Lung (tissue), 11 donors: ENCODE measurements at regions not wholly inside any gene's neighbourhood (a gene's known extent, or its start where the extent isn't known, plus 50 kb on each side); places are given as distances from the start of the nearest gene placed in this dataset.

Experiments used
- ATAC-seq: fragments of 200-7000 bp; cut with Tn5 transposase; one replicate; pipeline ENCODE4 v1.9.1; 2020; ENCODE audit warnings: moderate number of reproducible peaks; ENCODE audit not compliant: insufficient read depth, low FRiP score
- DNase-seq, 3 donors: peaks; one replicate each; pipeline ENCODE4 v3.0.0-alpha.2; 2013 to 2017
- H3K27ac ChIP-seq, 2 donors: one replicate each; pipeline ENCODE4 v1.5.1; 2013; ENCODE audit warnings: mild to moderate bottlenecking in 2 of 2, moderate library complexity in 2 of 2, control low read depth in 1 of 2, inconsistent platforms in 1 of 2, low read depth in 1 of 2, low read length in 1 of 2
- H3K27me3 ChIP-seq, 3 donors: one replicate each; pipeline ENCODE4 v1.5.1; 2013; ENCODE audit warnings: low read length in 2 of 3; ENCODE audit not compliant: control insufficient read depth in 3 of 3, insufficient read depth in 3 of 3
- H3K36me3 ChIP-seq, 4 donors: one replicate each; pipeline ENCODE4 v1.5.1; 2013; ENCODE audit warnings: low read length in 4 of 4, mild to moderate bottlenecking in 1 of 4, moderate library complexity in 1 of 4; ENCODE audit not compliant: control insufficient read depth in 4 of 4, insufficient read depth in 4 of 4
- H3K4me1 ChIP-seq, 5 donors: one replicate each; pipeline ENCODE4 v1.5.1; 2013; ENCODE audit warnings: low read length in 5 of 5, mild to moderate bottlenecking in 2 of 5, moderate library complexity in 1 of 5; ENCODE audit not compliant: control insufficient read depth in 5 of 5, insufficient read depth in 5 of 5
- H3K4me3 ChIP-seq: one replicate; pipeline ENCODE4 v1.5.1; 2013; ENCODE audit warnings: mild to moderate bottlenecking, control low read depth, moderate library complexity
- H3K9ac ChIP-seq, 2 donors: one replicate each; pipeline ENCODE4 v1.5.1; 2013; ENCODE audit warnings: low read length in 2 of 2, control low read depth in 1 of 2; ENCODE audit not compliant: insufficient read depth in 1 of 2
- H3K9me3 ChIP-seq, 4 donors: one replicate each; pipeline ENCODE4 v1.5.1; 2013; ENCODE audit warnings: low read length in 3 of 4, mild to moderate bottlenecking in 1 of 4, moderate library complexity in 1 of 4; ENCODE audit not compliant: control insufficient read depth in 4 of 4, insufficient read depth in 3 of 4
- CTCF ChIP-seq: IDR thresholded peaks from 2 replicates; pipeline ENCODE4 v1.5.1; 2012; ENCODE audit warnings: mild to moderate bottlenecking; ENCODE audit errors: control extremely low read depth, extremely low read depth
- WGBS, 2 donors: extraction: QIAGEN DNeasy Blood & Tissue Kit; methylation state at CpG; one replicate each; pipeline ENCODE4 v1.1.7; 2013; 5-methylcytosine and 5-hydroxymethylcytosine counted together
- donor health status: control.
- donor health status: control.
- donor health status: Bipolar disorder and iron deficiency.
- donor health status: healthy.
- donor health status: DM: yes; HTN: yes; CAD: no.

- DNase-seq (no peak), ATAC-seq (no peak)
- Histone ChIP-seq H3K36me3 (no peaks in the 10 kb centered on the region), H3K27ac (no peak overlapping the region), H3K4me1 (no peaks in the 10 kb centered on the region), H3K27me3 (no peaks in the 10 kb centered on the region), H3K9me3 (no peaks in the 10 kb centered on the region), H3K4me3 (no peak overlapping the region), H3K9ac (no peak overlapping the region)
- 65 to 85% methylated on average over 4 of the region's 4 CpGs for WGBS, 2 donors
- no peak for TF ChIP-seq CTCF
Observed at GRCh38 chr15:94130504-94130903, 100.9 kb upstream of the MCTP2 start.

GRCh38 chr15:94127006-94127405, 104.4 kb upstream of the MCTP2 start:
- Histone ChIP-seq H3K9ac (no peak overlapping the region), H3K4me3 (no peak overlapping the region), H3K27ac (no peak overlapping the region), H3K4me1 (no peaks in the 10 kb centered on the region), H3K9me3 (no peaks in the 10 kb centered on the region), H3K36me3 (no peaks in the 10 kb centered on the region), H3K27me3 (no peaks in the 10 kb centered on the region)
- DNase-seq = no peak
- WGBS, 2 donors = 55 to 78% methylated on average over 3 of the region's 3 CpGs
- TF ChIP-seq CTCF = no peak
- no peak for ATAC-seq

GRCh38 chr15:94125698-94126097, 105.7 kb upstream of the MCTP2 start:
- H3K27ac ChIP-seq = no peak overlapping the region
- no peaks in the 10 kb centered on the region for H3K9me3 ChIP-seq
- no peaks in the 10 kb centered on the region for H3K27me3 ChIP-seq
- no peak overlapping the region for H3K4me3 ChIP-seq
- no peaks in the 10 kb centered on the region for H3K36me3 ChIP-seq
- 82 to 88% methylated on average over 2 of the region's 2 CpGs for WGBS, 2 donors
- no peaks in the 10 kb centered on the region for H3K4me1 ChIP-seq
- no peak for TF ChIP-seq CTCF
- H3K9ac ChIP-seq = no peak overlapping the region
- no peak for DNase-seq
- ATAC-seq = no peak

GRCh38 chr15:94125156-94125555, 106.2 kb upstream of the MCTP2 start:
- no peak overlapping the region for H3K27ac ChIP-seq
- no peaks in the 10 kb centered on the region for H3K27me3 ChIP-seq
- H3K36me3 ChIP-seq = no peaks in the 10 kb centered on the region
- no peak for TF ChIP-seq CTCF
- no peaks in the 10 kb centered on the region for H3K9me3 ChIP-seq
- H3K4me1 ChIP-seq = no peaks in the 10 kb centered on the region
- DNase-seq = no peak
- WGBS, 2 donors = 40 to 62% methylated on average over 2 of the region's 2 CpGs
- H3K9ac ChIP-seq = no peak overlapping the region
- H3K4me3 ChIP-seq = no peak overlapping the region
- no peak for ATAC-seq
